Muscle of back (tissue), 3 donors: ENCODE measurements at regions not wholly inside any gene's neighbourhood (a gene's known extent, or its start where the extent isn't known, plus 50 kb on each side); places are given as distances from the start of the nearest gene placed in this dataset.
"Not testable (repeated sequence)": the region's sequence is repeated elsewhere in the genome, so short reads cannot be mapped to it uniquely, and the experiment has no call there.

Source experiments
- DNase-seq, 3 donors: peaks; one replicate each; pipeline versions ENCODE4 v3.0.0 to v3.0.0-alpha.2; 2013

DNA sequence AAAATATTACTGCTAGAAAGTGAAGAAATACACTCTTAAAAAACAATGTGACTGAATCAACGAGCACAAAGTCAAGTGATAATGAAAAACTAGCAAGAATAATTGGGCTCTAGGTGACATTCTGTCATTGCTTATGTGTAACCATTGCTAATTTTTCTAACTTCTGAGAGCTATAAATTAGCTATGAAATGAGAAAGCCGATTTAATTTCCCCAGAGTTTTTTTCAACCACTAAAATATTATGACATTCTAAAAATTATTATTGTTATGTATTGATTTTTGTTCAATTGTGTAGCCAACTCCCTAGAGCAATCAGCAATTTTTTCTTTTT lies 458.6 kb upstream of the ATXN8OS start:
- DNase-seq: no peak

DNA sequence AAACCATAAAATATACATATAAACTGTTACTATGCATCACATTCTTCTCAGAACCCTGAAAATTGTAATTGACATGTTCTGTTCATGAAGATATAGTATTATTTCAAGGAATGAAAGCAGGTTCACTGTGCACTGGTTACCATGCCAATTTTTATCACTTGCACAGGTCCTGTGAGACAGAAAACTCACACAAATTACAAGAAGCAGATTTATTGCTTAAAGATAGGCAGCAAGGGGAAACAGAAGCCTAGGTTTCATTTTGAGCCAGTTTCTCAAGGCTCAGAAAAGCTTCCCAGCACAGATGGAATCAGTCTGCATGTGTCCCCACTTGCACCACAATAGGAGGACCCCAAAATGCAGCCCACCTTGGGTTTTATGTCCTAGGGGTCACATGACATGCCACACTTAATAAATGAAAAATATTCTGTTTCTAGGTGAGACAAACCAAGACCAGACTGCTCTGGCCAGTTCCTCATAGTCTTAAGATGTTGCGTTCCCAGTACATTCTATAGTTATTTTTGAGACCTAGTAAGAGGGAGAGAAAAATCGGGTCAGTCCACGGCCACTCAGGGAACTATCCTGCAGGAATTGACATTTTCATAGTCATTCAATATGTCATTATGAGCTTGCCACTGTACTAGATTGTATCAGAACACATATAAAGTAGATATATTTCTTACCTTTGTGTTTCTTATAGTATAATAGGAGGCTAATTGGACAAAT lies 459.1 kb upstream of the ATXN8OS start:
- DNase-seq: no peak

DNA sequence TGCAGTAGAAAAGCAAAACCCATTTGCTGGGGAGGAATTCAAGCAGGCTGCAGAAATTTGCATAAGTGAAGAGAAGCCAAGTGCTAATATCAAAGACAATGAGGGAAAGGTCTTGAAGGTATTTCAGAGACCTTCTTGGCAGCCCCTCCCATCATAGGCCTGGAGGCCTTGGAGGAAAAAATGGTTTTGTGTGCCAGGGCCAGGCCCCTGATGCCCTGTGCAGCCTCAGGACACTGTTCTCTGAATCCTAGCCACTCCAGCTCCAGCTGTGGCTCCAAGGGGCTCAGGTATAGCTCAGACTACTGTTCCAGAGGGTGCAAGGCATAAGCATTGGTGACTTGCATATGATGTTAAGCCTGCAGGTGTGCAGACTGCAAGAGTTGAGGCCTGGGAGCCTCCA lies 463.2 kb upstream of the ATXN8OS start:
- DNase-seq: no peak

DNA sequence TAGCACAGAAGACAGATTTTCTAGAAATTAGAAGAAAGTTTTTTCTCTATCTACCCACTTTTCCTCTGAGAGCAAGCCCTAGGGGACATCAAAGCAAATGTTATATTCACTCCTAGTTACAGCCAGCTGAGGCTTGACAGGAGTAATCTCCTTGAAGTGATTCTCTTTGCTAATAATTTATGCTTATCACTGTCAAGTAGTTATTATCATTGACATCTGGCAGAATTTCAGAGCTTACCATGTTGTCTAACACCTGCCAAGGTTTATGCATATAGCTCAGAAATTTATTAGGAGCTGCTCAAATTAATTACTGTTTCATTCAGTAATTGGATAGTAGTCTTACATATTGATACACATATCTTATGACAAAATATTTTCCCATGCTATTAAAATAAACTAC lies 465.9 kb upstream of the ATXN8OS start:
- DNase-seq: no peak

DNA sequence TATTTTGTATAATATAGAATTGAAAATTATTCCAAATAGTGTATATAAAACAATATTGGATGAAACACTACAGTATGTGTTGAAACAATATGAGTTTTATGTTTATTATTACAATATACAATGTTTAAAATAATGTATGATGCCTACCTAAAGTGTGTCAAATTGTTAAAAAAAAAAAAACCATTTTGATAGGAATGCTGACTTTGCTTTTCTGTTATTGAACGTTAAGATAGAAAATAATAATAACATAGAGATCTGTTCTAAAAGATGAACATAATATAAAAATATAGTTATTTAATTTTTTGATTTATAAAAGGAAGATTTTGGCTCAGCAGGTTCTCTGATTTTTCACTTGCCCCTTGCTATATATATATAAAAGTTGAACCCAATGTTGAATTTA lies 474.6 kb upstream of the ATXN8OS start:
- no peak for DNase-seq

DNA sequence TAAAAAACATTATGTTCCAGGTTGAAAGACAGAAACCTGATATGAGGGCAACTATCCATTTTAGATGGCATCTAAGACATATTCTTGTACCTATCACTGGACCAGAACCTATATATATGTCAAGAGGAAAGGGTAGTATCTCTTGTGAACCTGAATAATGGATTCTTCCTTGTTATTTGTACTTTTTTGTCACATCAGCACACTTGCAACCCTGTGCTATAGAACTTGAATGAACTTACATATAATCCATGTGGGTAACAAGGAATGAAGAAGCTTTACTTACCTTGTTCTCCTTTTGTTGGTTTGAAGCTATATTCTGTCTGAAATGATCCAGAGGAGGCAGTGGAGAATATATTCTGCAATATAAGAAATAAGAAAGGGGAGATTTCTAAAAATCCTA lies 483.7 kb upstream of the ATXN8OS start:
- DNase-seq: no peak

DNA sequence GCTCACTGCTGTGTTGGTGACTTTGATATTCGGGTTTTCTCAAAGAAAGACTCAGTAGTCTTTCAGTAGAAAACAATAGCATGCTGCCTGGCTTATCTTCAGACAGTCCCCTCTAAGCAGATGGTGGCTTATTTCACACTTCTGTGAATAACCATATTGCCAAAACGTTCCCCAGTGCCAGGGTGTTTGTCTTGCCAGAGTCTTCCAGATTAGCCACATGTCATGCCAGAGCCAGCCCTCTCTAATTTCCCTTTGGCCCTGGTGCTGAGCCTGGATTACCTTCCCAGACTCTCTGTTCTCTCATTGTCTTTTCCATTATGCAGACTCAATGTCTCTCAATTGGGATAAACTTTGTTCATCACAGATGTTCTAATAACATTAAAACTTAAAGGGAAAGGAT lies 488.0 kb upstream of the ATXN8OS start:
- DNase-seq: no peak

DNA sequence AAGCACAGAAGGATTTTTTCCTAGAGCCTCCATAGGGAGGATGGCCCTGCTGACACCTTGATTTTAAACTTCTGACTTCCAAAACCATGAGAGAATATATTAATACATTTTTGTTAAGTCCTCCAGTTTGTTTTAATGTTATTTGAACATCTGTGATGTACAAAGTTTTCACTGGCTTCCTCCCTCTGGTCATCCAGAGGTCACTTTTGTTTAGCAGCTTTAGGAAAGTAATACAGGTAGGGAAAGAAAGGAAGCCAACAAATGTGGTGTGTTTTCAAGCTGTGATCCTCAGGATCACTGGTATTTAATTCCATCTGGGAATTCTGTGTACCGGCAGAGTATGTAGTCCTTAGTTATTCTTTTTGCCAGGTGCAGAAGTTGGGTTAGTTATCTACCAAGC lies 488.8 kb upstream of the ATXN8OS start:
- no peak for DNase-seq

DNA sequence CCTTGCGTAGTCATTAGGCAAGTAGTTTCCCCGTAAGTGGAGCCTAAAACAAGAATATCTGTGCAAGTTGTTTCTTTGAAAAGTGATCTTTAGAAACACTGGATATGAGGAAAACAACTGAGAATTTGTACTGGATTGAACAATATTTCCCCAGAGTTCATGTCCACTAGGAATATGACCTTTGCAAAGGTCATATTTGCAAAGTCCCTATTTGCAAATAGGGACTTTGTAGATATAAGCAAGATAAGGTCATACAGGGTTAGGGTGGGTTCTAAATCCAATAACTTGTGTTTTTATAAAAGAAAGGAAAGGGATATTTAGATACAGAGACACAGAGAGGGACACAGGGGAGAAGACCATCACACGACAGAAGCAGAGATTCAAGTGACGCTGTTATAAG lies 489.2 kb upstream of the ATXN8OS start:
- no peak for DNase-seq

DNA sequence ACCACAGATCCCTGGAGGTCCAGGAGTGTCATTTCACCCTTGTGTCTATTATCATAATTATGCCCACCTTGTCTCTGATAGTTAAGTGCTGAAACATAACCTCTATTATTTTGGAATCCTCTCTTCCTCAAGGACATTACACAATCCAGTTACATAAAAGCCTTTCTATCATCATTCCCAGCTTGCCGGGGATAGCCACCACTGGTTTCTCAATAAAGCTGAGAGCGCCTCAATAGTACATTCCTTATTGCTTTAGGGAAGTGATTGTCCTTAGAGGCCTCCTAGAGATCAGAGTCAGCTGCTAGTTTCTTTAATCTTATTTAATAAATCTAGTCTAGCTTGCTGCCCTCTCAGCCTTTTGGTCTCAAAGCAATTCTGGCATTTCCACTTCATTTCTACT lies 490.0 kb upstream of the ATXN8OS start:
- no peak for DNase-seq

DNA sequence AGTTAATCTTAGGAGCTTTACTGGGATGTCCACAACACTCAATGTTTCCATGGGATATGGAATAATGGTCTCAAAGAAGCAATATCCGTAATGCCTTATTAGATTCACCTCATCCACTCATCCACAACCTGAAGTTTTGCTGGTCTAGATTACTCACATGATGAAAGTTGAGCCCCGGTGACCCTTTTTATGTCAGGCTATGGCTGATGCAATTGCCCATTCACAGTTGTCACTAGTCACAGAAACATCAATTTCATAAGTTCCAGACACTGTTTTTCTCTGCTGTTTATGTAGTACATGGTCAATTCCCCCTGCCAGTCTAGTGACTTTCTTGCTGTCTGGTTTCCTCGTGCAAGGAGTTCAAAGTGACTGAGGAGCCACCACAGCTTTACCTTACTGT lies 491.2 kb upstream of the ATXN8OS start:
- no peak for DNase-seq

DNA sequence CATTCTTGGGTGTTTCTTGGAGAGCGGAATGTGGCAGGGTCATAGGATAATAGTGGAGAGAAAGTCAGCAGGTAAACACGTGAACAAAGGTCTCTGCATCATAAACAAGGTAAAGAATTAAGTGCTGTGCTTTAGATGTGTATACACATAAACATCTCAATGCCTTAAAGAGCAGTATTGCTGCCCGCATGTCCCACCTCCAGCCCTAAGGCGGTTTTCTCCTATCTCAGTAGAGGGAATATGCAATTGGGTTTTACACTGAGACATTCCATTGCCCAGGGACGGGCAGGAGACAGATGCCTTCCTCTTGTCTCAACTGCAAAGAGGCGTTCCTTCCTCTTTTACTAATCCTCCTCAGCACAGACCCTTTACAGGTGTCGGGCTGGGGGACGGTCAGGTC lies 492.6 kb upstream of the ATXN8OS start:
- DNase-seq: not testable (repeated sequence)

DNA sequence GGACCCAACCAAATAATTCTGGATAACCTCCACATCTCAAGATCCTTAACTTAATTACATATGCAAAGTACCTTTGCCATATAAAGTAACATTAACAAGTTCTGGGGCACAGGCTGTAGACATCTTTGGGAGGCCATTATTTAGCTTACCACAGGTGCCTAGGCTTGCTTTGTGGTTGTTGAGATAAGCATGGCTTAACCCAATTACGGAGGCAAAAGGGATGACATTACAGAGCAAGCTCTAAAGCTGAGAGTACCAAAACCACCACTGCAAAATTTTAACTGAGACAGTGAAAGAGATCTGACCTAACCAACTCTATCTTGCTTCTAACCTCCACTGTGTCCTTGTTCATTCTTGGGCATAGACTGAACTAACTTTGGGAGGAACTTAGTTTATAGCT lies 502.9 kb upstream of the ATXN8OS start:
- no peak for DNase-seq

DNA sequence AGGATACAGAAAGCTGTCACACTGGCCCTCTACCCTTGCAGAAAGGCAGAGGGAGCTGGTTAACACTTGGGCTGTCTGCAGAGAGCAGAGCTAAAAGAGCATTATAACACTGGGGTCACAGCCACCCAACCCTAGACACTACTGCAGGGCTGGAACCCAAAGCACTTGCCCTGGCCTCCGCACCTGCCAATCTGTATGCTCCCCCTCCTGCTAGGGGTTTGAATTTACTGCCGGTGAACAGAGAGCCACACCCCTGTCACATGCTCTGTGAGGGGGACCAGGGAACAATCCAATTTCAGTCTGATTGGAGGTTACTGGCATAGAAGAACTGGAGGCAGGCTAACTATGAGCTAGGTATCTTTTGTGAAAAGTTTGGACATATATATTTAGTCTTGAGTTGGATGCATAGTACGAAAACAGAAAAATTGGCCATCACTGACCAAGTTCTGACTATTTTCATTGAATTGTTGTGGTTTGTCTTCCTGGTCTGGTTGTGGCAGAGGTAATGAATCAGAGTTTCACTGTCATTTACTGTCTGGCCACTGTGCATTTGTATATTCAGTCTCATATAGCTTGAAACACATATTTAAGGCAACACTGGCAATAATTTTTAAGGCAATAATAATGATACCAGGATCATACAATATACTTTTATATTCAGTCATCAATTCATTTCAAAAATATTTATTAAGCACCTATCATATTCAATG lies 504.3 kb upstream of the ATXN8OS start:
- DNase-seq: no peak

DNA sequence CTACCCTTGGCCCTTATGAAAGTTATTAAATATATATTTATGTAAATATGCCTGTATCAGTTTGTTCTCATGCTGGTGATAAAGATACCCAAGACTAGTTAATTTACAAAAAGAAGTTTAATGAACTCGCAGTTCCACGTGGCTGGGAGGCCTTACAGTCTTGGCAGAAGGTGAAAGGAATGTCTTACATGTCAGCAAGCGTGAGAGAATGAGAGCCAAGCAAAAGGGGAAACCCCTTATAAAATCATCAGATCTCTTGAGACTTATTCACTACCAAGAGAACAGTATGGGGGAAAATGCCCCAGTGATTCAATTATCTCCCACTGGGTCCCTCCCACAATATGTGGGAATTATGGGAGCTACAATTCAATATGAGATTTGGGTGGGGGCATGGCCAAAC lies 506.0 kb upstream of the ATXN8OS start:
- no peak for DNase-seq

DNA sequence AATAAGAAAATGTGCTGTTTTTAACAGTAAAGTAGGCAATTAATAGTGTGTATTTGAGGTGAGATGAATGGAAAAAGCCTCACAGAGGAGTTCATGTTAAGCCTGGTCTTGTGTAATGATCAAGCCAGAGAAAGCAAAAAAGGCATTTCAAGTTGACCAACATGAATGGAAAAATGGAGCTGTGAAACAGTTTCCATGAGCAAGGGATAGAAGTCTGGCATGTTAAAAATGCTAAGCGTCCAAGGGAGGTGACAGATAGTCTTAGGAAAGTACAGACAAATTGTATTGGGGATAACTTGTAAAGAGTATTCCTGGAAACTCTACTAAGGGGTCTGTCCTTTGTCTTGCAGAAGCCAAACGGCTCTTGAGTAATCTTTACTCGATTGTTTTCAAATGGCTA lies 506.8 kb upstream of the ATXN8OS start:
- DNase-seq: peak in 2 of 3 donors; percentile 9 to 19

DNA sequence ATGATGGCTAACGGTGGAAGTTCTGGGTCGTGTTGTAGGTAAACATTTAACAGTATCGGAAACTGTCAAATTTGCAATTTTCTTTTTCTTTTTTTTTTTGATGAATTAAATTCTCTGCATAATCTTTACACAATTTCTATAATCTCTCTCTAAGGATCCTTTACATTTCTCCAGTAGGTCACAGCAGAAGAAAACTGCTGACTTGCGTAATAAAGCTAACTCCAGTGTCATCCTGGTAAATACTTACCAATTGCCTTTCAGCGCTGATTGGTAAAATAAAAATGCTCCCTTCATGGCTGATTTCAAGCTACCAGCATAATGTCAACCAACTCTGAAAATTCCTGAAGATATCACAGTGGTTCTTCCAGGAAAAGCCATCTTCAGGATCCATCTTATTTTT lies 510.5 kb upstream of the ATXN8OS start:
- no peak for DNase-seq

DNA sequence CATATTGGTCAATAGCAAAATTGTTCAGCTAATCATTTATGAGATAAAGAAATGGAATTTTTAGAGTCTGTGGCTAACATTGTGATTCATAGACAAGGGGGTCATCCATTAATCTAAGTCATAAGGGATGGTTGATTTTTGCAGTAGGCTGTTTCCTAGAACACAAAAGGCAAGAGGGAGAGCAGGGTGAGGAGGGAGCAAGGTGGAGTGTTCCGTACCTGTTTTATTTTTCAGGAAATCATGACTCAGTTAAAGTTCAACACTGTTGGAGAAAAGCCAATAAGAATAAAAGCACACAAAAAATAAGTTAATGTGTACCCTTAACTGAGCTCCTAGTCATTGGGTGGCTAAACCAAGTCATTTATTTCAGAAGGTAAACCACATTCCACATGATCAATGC lies 512.4 kb upstream of the ATXN8OS start:
- DNase-seq: no peak

DNA sequence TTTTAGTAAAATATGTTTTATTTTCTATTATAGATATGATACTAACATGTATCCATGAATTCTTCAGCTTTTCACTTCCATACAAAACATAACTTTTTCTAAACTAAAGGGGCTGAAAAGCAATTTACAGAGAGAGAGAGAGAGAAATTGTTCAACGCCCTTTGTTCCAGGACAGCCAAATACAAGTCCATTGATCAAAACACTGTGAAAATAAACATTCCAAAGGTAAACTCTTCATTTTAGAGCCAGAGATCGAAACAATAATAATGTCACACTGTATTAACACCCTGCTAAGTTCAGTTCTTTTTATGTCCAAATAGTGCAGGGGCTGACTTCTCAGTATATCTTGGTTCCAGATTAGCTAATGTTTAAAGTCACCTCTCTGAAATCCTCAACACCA lies 516.2 kb upstream of the ATXN8OS start:
- DNase-seq: no peak

DNA sequence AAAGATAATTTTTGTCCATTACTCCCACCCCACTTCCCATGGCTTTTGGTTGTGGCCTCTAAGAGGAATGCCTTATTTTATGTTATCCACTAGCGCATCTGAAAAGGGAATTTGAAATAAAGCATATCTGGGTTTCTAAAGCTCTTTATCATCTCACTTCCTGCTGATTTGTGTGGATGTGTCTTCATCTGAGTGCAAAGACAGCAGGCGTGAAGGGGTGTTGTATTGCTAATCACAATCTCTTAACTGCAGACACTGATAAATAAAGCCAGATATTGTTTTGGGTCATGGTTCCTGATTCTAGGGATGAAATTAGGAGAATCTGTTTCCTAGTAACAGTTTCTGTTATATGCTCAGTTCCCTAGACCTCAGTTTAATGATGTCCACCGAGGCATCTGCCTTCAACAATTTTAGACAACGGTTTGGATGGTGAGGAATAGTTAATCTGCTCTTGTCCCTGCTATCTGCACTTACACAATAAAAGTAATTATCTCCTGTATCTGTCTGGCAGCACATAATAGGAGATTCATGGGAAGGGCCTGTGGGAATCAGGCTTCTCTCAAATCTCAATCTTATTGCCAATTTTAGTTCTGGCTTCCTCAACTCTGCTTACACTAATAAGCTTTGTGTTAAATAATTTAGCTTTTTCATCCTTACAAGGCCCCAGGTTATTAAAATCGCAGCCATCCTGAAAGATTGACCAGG lies 517.9 kb upstream of the ATXN8OS start:
- no peak for DNase-seq

DNA sequence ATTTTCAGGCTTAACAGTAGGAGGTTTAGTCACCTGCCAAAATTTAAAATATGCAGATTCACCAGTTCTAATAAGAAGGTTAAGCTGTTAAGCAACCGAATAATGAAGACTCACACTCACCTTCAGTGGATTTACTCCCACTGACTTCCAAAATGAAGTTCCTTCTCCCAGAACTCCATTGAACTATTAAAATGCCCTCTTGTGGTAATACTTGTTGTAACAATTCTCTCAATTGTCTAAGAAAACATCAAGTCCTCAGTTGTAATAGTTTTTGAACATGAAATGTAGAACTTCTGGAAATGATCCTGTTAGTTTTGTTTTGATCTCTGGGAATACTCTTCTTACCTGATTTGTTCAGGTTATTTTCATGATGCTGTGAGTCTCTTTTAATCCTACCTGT lies 522.0 kb upstream of the ATXN8OS start:
- no peak for DNase-seq

DNA sequence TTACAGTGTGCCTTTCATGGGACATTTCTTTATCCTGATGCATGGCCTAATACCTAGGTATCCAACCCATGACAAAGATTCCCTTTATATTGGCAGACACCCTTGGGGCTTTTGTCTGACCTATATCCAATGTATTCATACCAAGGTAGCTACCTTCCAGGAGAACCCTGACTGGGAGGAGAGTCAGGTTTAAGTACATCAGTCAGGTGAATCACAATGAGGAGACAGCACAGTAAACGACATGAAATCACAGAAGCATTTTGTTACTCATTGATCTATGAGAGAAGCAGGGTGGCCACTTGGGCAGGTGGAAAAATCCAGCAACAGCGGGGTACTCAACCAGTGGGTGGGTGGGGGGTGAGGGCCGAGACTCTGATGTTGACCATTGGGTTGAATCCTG lies 527.4 kb upstream of the ATXN8OS start:
- no peak for DNase-seq

DNA sequence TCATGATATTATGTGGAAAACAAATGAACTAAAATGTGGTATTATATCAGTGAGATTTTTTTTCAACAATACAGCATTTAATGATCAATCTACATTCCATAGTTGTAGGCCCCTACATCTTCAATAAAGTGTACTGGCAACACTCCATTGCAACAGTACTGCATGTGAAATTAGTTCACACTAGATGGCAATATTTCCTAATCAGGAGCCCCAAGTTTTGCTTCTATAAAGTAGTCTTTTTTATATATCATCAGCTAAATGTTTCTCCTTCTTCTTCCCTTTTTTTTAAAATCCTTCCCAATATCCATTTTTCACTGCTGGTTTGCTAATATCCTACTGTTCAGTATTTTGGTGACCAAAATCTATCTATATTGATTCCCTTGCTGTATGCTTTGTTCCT lies 528.3 kb upstream of the ATXN8OS start:
- DNase-seq: peak; percentile 0 to 17 (median 12)
